ENCODE measurements at regions not wholly inside any gene's neighbourhood (a gene's known extent, or its start where the extent isn't known, plus 50 kb on each side); places are given as distances from the start of the nearest gene placed in this dataset.

DNA sequence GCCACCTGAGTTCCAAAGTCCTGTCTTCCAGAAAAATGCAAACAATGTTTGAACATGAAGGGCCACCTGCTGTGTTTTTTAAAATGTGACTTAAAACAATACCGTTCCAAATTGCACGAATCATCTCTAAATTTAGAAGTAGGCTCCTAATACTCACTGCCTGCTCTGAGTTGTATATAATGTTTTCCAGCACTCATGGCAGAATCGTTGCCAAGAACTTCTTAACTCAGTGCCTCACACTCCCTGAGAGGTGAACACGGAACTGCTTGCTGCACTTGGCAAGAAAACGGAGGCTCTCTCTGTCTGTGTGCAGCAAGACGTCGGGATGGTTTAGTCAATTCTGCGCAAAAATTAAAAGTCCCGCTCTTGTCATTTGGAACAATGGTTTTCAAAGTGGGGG, 757.3 kb upstream of the AUTS2 start:
- H3K23me2 ChIP-seq (ENCODE audit: low read depth, low read length), result no peaks in the 10 kb centered on the region
- no peak overlapping the region for H2BK120ac ChIP-seq (replicated peaks; ENCODE audit: low read depth, low read length)
- H3K18ac ChIP-seq (ENCODE audit: extremely low read depth, low read length), result no peak overlapping the region
- TF ChIP-seq ATF3 (IDR thresholded peaks at IDR 0.05; ENCODE audit: insufficient read depth, low read depth, low read length) (no peak), CHD2 (IDR thresholded peaks at IDR 0.05; ENCODE audit: low read length) (no peak), KDM5A (IDR thresholded peaks at IDR 0.05; ENCODE audit: low read length) (no peak), KDM4A (IDR thresholded peaks at IDR 0.05; ENCODE audit: low read depth, low read length, severe bottlenecking) (no peak), POU5F1 (IDR thresholded peaks at IDR 0.05; ENCODE audit: low read depth, low read length) (no peak), GABPA (IDR thresholded peaks at IDR 0.05; ENCODE audit: borderline replicate concordance, insufficient read depth, low read length) (no peak), SP2 (IDR thresholded peaks at IDR 0.05; ENCODE audit: low read length) (no peak), RNF2 (IDR thresholded peaks at IDR 0.05; ENCODE audit: borderline replicate concordance, low read depth, low read length, missing control alignments, poor library complexity, severe bottlenecking) (no peak), EZH2 (IDR thresholded peaks at IDR 0.05; ENCODE audit: low read depth, low read length, severe bottlenecking) (no peak)
- no peak overlapping the region for H3K4me3 ChIP-seq (ENCODE audit: extremely low read depth in 1 of 4, insufficient read depth in 2 of 4, low read depth in 3 of 4, low read length in 4 of 4)
- H3K36me3 ChIP-seq (ENCODE audit: control insufficient read depth in 2 of 4, insufficient read depth in 4 of 4, low read length in 3 of 4), result no peaks in the 10 kb centered on the region
- no peak overlapping the region for H3K23ac ChIP-seq (ENCODE audit: insufficient read length)
- no peak overlapping the region for H2AK5ac ChIP-seq (ENCODE audit: low read depth, low read length)
- H2BK20ac ChIP-seq (ENCODE audit: low read length), result no peak overlapping the region
- FAIRE-seq, result no peak
- no peaks in the 10 kb centered on the region for H3K4me1 ChIP-seq (replicated peaks in 1 of 4; ENCODE audit: control insufficient read depth in 3 of 4, insufficient read depth in 4 of 4, low read length in 3 of 4)
- no peak overlapping the region for H2BK15ac ChIP-seq (ENCODE audit: low read length)
- H3K4me2 ChIP-seq (ENCODE audit: insufficient read depth in 1 of 2, low read depth in 2 of 2, low read length in 2 of 2), result no peak overlapping the region
- H3K27me3 ChIP-seq (replicated peaks in 1 of 4; ENCODE audit: control insufficient read depth in 3 of 4, extremely low read depth in 1 of 4, insufficient read depth in 3 of 4, low read length in 3 of 4), result no peaks in the 10 kb centered on the region
- H4K20me1 ChIP-seq (replicated peaks in 1 of 2; ENCODE audit: control insufficient read depth in 1 of 2, insufficient read depth in 2 of 2, low read length in 2 of 2), result no peaks in the 10 kb centered on the region
- DNase-seq (ENCODE audit: low read depth in 1 of 2, low spot score in 2 of 2), result no peak
- H4K5ac ChIP-seq (ENCODE audit: insufficient read length, low read depth, low read length), result no peak overlapping the region
- 96% methylated on average over 9 of the region's 9 CpGs; no CpG with 5 or more reads in 1 of the 2 experiments for WGBS, 2 experiments (ENCODE audit: extremely low coverage in 1 of 2, insufficient coverage in 1 of 2, insufficient read length in 1 of 2, insufficient replicate concordance in 2 of 2, low coverage in 1 of 2, low lambda C conversion rate in 2 of 2, missing lambda C conversion rate in 1 of 2)
- no peaks in the 10 kb centered on the region for H3K79me2 ChIP-seq (ENCODE audit: control insufficient read depth in 1 of 2, insufficient read depth in 2 of 2, low read length in 2 of 2)
- H3K79me1 ChIP-seq (ENCODE audit: low read depth, low read length), result no peaks in the 10 kb centered on the region
- H3K27ac ChIP-seq (ENCODE audit: low read depth, low read length), result no peak overlapping the region
- H3K4ac ChIP-seq (replicated peaks; ENCODE audit: insufficient read length, low read depth, low read length), result no peak overlapping the region
- no peak overlapping the region for H2BK5ac ChIP-seq (ENCODE audit: low read depth, low read length)
- no peak overlapping the region for H3K9ac ChIP-seq (replicated peaks in 1 of 4; ENCODE audit: extremely low read depth in 1 of 4, low read depth in 3 of 4, low read length in 3 of 4)
- H3K56ac ChIP-seq (replicated peaks; ENCODE audit: insufficient read length, low read depth, low read length), result no peak overlapping the region
- CTCF ChIA-PET (ENCODE audit: partially characterized antibody), result no interaction called here
- no peak overlapping the region for H4K8ac ChIP-seq (ENCODE audit: extremely low read depth, insufficient read depth, low read length)
- no peak overlapping the region for H2BK12ac ChIP-seq (ENCODE audit: low read depth, low read length)
- POLR2A ChIA-PET (ENCODE audit: partially characterized antibody), result no interaction called here
- no peak overlapping the region for H2AFZ ChIP-seq (ENCODE audit: low read length)
- no peak overlapping the region for H3K14ac ChIP-seq (ENCODE audit: insufficient read length)
- H4K91ac ChIP-seq (replicated peaks; ENCODE audit: insufficient read length, low read length), result no peak overlapping the region
- no peaks in the 10 kb centered on the region for H3K9me3 ChIP-seq (ENCODE audit: insufficient read depth in 2 of 2, low read depth in 1 of 2, low read length in 1 of 2)

All from H1 (cell line).